Transverse colon (tissue), 4 donors: ENCODE measurements at regions not wholly inside any gene's neighbourhood (a gene's known extent, or its start where the extent isn't known, plus 50 kb on each side); places are given as distances from the start of the nearest gene placed in this dataset.

ENCODE experiments used
- CTCF ChIP-seq, 5 experiments: fragments of 200-600 bp in 3 of 5; fragments of 450-650 bp in 2 of 5; sonication (generic) in 3 of 5; IDR thresholded peaks; 1 replicate in 2 of 5; 2 replicates in 3 of 5; pipeline ENCODE4 v1.5.1; 2016 to 2017; ENCODE audit warnings: antibody characterized with exemption in 5 of 5, inconsistent platforms in 3 of 5, mild to moderate bottlenecking in 2 of 5, moderate library complexity in 1 of 5
- EP300 ChIP-seq: sonication (generic); formaldehyde crosslinking; IDR thresholded peaks from one replicate; pipeline ENCODE4 v1.6.1; 2017; ENCODE audit warnings: antibody characterized with exemption, low read depth
- POLR2A ChIP-seq: fragments of 450-650 bp; IDR thresholded peaks from one replicate; pipeline ENCODE4 v1.6.1; 2016; ENCODE audit warnings: antibody characterized with exemption, mild to moderate bottlenecking, moderate library complexity
- POLR2AphosphoS5 ChIP-seq, 3 donors: sonication (generic); formaldehyde crosslinking; IDR thresholded peaks; one replicate each; pipeline ENCODE4 v1.6.1; 2016; ENCODE audit warnings: antibody characterized with exemption in 3 of 3

- TF ChIP-seq POLR2AphosphoS5 (IDR thresholded peaks at IDR 0.05), result no peak
- no peak for TF ChIP-seq CTCF (IDR thresholded peaks at IDR 0.05)
- TF ChIP-seq POLR2A, result no peak
- no peak for TF ChIP-seq EP300
These were observed 405.4 kb downstream of the TMEM232 start for GRCh38 chr5:110321117-110321516.
